ENCODE measurements at regions not wholly inside any gene's neighbourhood (a gene's known extent, or its start where the extent isn't known, plus 50 kb on each side); places are given as distances from the start of the nearest gene placed in this dataset.
"Not testable (repeated sequence)": the region's sequence is repeated elsewhere in the genome, so short reads cannot be mapped to it uniquely, and the experiment has no call there.

GRCh38 chr10:65793738-65794425 is 1132.0 kb upstream of the LRRTM3 start:
- Mint-ChIP-seq H3K27ac (no peak overlapping the region), H3K36me3 (no peaks in the 10 kb centered on the region), H3K4me3 (no peak overlapping the region), H3K4me1 (no peaks in the 10 kb centered on the region), H3K27me3 (no peaks in the 10 kb centered on the region), H3K9me3 (peaks cover 0 to 2% of the 10 kb centered on the region in 2 donors)
- ATAC-seq (replicated peaks) = no peak
- DNase-seq = no peak

DNA sequence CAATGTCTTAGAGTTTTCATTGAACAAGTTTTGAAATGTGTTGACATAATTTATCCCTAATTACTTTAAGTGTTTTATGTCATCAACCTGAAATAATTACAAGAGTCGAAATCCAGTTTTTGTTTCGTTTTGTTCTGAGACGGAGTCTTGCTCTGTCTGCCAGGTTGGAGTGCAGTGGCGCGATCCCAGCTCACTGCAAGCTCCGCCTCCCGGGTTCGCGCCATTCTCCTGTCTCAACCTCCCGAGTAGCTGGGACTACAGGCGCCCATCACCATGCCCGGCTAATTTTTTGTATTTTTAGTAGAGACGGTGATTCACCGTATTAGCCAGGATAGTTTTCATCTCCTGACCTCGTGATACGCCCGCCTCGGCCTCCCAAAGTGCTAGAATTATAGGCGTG is 1131.0 kb upstream of the LRRTM3 start:
- H3K36me3 Mint-ChIP-seq; H3K4me3 Mint-ChIP-seq; ATAC-seq (replicated peaks); H3K9me3 Mint-ChIP-seq; H3K27ac Mint-ChIP-seq; H3K27me3 Mint-ChIP-seq; DNase-seq; H3K4me1 Mint-ChIP-seq: not testable (repeated sequence)

DNA sequence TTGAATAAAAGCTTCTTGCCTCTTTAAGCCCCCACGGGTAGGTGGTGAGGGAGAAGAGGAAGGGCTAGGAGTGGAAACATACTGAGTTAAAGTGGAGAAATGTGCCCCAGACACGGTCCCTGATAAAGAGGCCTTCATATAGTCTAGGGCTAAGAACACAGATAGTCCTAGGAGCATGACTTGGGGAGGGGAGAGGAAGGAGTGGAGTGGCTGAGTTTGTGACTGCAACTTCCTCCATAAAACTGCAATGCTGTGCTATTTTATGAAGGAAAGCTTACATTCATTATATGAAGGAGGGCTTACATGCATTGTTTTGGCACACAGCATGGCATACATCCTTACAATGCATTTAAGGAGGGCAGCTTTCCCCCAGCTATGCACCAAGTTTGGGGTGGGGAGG is 1129.4 kb upstream of the LRRTM3 start:
- no peak for DNase-seq
- no peak overlapping the region for H3K27ac Mint-ChIP-seq
- ATAC-seq (replicated peaks) = no peak
- peaks cover 0 to 2% of the 10 kb centered on the region in 2 donors for H3K9me3 Mint-ChIP-seq
- no peak overlapping the region for H3K4me3 Mint-ChIP-seq
- no peaks in the 10 kb centered on the region for H3K27me3 Mint-ChIP-seq
- no peaks in the 10 kb centered on the region for H3K4me1 Mint-ChIP-seq
- H3K36me3 Mint-ChIP-seq = no peaks in the 10 kb centered on the region

DNA sequence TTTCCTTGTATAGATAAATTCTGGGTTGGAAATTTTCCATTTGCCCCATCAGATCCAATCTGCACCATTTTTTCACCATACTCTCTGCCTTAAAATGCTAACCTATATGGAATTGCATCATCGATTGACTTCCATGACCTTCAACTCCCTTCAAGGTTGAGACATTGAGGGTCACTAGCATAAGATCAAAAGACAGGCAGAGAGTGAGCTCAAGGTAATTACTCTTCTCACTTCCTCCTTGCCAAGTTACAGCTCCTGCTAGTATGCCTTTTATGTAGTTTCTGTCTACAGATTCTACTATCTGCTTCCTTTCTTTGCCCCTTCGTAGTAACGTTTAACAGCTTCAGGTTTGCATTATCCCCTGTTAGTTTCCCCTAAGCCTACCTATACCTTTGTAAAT is 1127.7 kb upstream of the LRRTM3 start:
- no peak overlapping the region for H3K27ac Mint-ChIP-seq
- H3K4me3 Mint-ChIP-seq = no peak overlapping the region
- H3K27me3 Mint-ChIP-seq = no peaks in the 10 kb centered on the region
- no peak for ATAC-seq (replicated peaks)
- H3K4me1 Mint-ChIP-seq = no peaks in the 10 kb centered on the region
- no peaks in the 10 kb centered on the region for H3K36me3 Mint-ChIP-seq
- no peak for DNase-seq
- peaks cover 0 to 2% of the 10 kb centered on the region in 2 donors for H3K9me3 Mint-ChIP-seq

- Mint-ChIP-seq H3K4me3 (no peak overlapping the region), H3K27ac (no peak overlapping the region), H3K4me1 (no peaks in the 10 kb centered on the region), H3K27me3 (no peaks in the 10 kb centered on the region), H3K36me3 (no peaks in the 10 kb centered on the region), H3K9me3 (no peaks in the 10 kb centered on the region)
- ATAC-seq (replicated peaks) (no peak), DNase-seq (no peak)
Observed at GRCh38 chr10:65802391-65802790, 1123.4 kb upstream of the LRRTM3 start.

DNA sequence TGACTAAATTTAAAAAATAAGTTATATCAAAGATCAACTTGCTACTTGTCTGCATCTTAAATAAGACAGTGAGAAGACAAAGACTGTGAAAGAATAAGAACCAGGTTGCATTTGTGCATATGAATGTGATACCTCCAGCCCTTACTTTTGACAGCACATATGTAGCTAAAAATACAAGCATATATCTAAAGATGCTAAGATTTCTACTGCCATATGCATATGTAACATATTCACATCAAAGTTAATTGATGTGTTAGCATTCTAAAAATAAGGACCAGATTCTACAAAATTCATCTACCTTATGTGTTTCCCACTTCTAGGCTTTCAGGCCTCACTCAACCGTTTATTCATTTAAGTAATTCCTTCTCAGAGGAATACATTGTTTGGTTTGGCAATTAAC is 1120.3 kb upstream of the LRRTM3 start:
- no peaks in the 10 kb centered on the region for H3K27me3 Mint-ChIP-seq
- no peaks in the 10 kb centered on the region for H3K36me3 Mint-ChIP-seq
- no peak for DNase-seq
- H3K9me3 Mint-ChIP-seq = no peaks in the 10 kb centered on the region
- no peaks in the 10 kb centered on the region for H3K4me1 Mint-ChIP-seq
- no peak overlapping the region for H3K27ac Mint-ChIP-seq
- no peak overlapping the region for H3K4me3 Mint-ChIP-seq
- ATAC-seq (replicated peaks) = no peak

DNA sequence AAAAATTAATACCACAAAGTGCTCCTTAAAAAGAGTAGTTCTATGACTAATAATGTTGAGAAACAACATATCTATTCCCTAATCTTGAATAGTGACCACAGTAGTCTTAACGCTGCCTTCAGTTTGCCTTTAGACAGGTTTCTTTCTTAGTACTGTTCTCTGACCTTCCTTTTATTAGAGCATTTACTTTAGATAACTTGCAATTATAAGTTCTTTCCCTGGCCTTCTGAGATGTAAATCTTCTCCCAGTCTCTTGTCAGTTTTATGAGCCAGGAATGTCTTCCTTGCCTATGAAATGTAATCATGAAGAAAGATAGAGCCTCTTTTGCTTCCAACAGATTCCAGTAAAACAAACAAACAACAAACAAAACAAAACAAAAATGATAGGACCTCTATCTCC is 1119.8 kb upstream of the LRRTM3 start:
- no peaks in the 10 kb centered on the region for H3K9me3 Mint-ChIP-seq
- H3K4me1 Mint-ChIP-seq = no peaks in the 10 kb centered on the region
- no peak for ATAC-seq (replicated peaks)
- H3K4me3 Mint-ChIP-seq = no peak overlapping the region
- no peaks in the 10 kb centered on the region for H3K27me3 Mint-ChIP-seq
- DNase-seq = no peak
- no peak overlapping the region for H3K27ac Mint-ChIP-seq
- no peaks in the 10 kb centered on the region for H3K36me3 Mint-ChIP-seq

GRCh38 chr10:65808687-65809333 is 1117.0 kb upstream of the LRRTM3 start:
- H3K9me3 Mint-ChIP-seq = no peaks in the 10 kb centered on the region
- no peaks in the 10 kb centered on the region for H3K4me1 Mint-ChIP-seq
- H3K4me3 Mint-ChIP-seq = no peak overlapping the region
- H3K27ac Mint-ChIP-seq = no peak overlapping the region
- H3K27me3 Mint-ChIP-seq = no peaks in the 10 kb centered on the region
- H3K36me3 Mint-ChIP-seq = no peaks in the 10 kb centered on the region
- ATAC-seq (replicated peaks) (no peak), DNase-seq (no peak)

GRCh38 chr10:65811931-65812525 is 1113.8 kb upstream of the LRRTM3 start:
- no peak for ATAC-seq (replicated peaks)

GRCh38 chr10:65816536-65816935 is 1109.3 kb upstream of the LRRTM3 start:
- Mint-ChIP-seq H3K4me1 (no peaks in the 10 kb centered on the region), H3K27me3 (no peaks in the 10 kb centered on the region), H3K4me3 (no peak overlapping the region), H3K9me3 (peaks cover 0 to 5% of the 10 kb centered on the region in 2 donors), H3K36me3 (no peaks in the 10 kb centered on the region), H3K27ac (no peak overlapping the region)
- DNase-seq (no peak), ATAC-seq (replicated peaks) (no peak)

More at GRCh38 chr10:65811931-65812525, 1113.8 kb upstream of the LRRTM3 start:
- no peak for DNase-seq
- Mint-ChIP-seq H3K36me3 (no peaks in the 10 kb centered on the region), H3K27ac (no peak overlapping the region), H3K4me3 (no peak overlapping the region), H3K4me1 (no peaks in the 10 kb centered on the region), H3K27me3 (no peaks in the 10 kb centered on the region), H3K9me3 (peaks cover 0 to 5% of the 10 kb centered on the region in 2 donors)

DNA sequence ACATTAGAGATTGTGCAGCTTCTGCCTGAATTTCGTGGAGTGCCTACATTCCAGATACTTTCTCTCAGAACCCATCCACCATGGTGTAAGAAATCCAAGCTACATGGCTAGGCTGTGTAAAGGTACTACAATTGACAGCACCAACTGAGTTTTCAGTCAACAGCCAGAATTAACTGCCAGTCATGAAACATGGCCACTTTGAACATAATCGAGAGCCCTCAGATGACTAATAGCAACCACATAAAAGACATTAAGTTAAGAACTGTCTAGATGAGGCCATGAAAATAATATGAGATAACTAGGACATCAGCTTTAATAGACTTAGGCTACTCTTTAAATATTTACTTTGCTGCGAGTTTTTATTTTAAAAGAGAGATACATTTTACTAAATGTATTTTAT is 1106.8 kb upstream of the LRRTM3 start:
- no peaks in the 10 kb centered on the region for H3K4me1 Mint-ChIP-seq
- peaks cover 6 to 7% of the 10 kb centered on the region in 2 donors for H3K9me3 Mint-ChIP-seq
- ATAC-seq (replicated peaks) (no peak), DNase-seq (no peak)
- no peaks in the 10 kb centered on the region for H3K36me3 Mint-ChIP-seq
- no peak overlapping the region for H3K4me3 Mint-ChIP-seq
- H3K27ac Mint-ChIP-seq = no peak overlapping the region
- H3K27me3 Mint-ChIP-seq = no peaks in the 10 kb centered on the region

GRCh38 chr10:65827359-65827758 is 1098.5 kb upstream of the LRRTM3 start:
- DNase-seq = no peak
- Mint-ChIP-seq H3K27ac (no peak overlapping the region), H3K9me3 (peaks cover 1 to 7% of the 10 kb centered on the region in 2 donors), H3K4me3 (no peak overlapping the region), H3K27me3 (no peaks in the 10 kb centered on the region), H3K4me1 (no peaks in the 10 kb centered on the region), H3K36me3 (no peaks in the 10 kb centered on the region)
- ATAC-seq (replicated peaks) = no peak

DNA sequence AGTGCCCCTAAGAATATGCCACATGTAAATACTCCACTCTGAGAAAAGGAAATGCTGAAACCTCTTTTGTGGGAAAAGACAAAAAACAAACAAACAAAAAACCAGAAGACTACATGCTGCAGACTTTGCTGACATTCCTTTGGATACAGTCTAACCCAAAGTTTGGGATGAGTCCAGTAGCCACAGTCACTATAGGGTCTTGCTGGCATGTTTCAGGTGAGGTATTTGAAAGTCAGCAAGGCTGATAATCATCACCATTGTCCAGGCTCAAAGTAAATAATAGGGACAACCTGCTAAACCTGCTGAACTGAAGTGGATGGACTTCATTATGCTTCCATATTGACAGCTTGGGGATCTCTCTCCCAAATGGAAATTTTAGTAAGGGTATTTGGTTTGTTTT is 1087.0 kb upstream of the LRRTM3 start:
- Mint-ChIP-seq H3K4me3 (no peak overlapping the region), H3K9me3 (no peaks in the 10 kb centered on the region), H3K4me1 (peaks cover 0 to 6% of the 10 kb centered on the region in 2 donors), H3K27ac (no peak overlapping the region), H3K36me3 (no peaks in the 10 kb centered on the region), H3K27me3 (no peaks in the 10 kb centered on the region)
- ATAC-seq (replicated peaks) (no peak), DNase-seq (no peak)

- DNase-seq = no peak
- H3K36me3 Mint-ChIP-seq = no peaks in the 10 kb centered on the region
- H3K9me3 Mint-ChIP-seq = peaks cover 0 to under 1% of the 10 kb centered on the region in 2 donors
- no peak overlapping the region for H3K27ac Mint-ChIP-seq
- no peaks in the 10 kb centered on the region for H3K27me3 Mint-ChIP-seq
- no peak overlapping the region for H3K4me3 Mint-ChIP-seq
- ATAC-seq (replicated peaks) = no peak
- H3K4me1 Mint-ChIP-seq = peaks cover 0 to 6% of the 10 kb centered on the region in 2 donors
Observed at GRCh38 chr10:65843203-65843602, 1082.6 kb upstream of the LRRTM3 start.

GRCh38 chr10:65845916-65846315 is 1079.9 kb upstream of the LRRTM3 start:
- H3K36me3 Mint-ChIP-seq = no peaks in the 10 kb centered on the region
- H3K4me1 Mint-ChIP-seq = peaks cover 0 to 6% of the 10 kb centered on the region in 2 donors
- H3K27ac Mint-ChIP-seq = no peak overlapping the region
- DNase-seq (no peak), ATAC-seq (replicated peaks) (no peak)
- peaks cover 3% of the 10 kb centered on the region in 2 donors for H3K9me3 Mint-ChIP-seq
- H3K4me3 Mint-ChIP-seq = no peak overlapping the region
- H3K27me3 Mint-ChIP-seq = no peaks in the 10 kb centered on the region
